ENCODE measurements at regions not wholly inside any gene's neighbourhood (a gene's known extent, or its start where the extent isn't known, plus 50 kb on each side); places are given as distances from the start of the nearest gene placed in this dataset.
A peak's percentile ranks its signal among the peaks of the same experiment; 100 is the strongest.
"Not testable (repeated sequence)": the region's sequence is repeated elsewhere in the genome, so short reads cannot be mapped to it uniquely, and the experiment has no call there.

- DNase-seq, result not testable (repeated sequence)
Observed at GRCh38 chr13:81069822-81070221, 728.9 kb upstream of the SPRY2 start.

- no peak for DNase-seq
Observed at GRCh38 chr13:81058916-81059290, 718.0 kb upstream of the SPRY2 start.

GRCh38 chr13:81058211-81058915, 717.4 kb upstream of the SPRY2 start:
- DNase-seq, result no peak

GRCh38 chr13:81051873-81052272, 710.9 kb upstream of the SPRY2 start:
- DNase-seq, result no peak

GRCh38 chr13:81048026-81048461, 707.1 kb upstream of the SPRY2 start:
- DNase-seq, result no peak

- no peak for DNase-seq
Observed at GRCh38 chr13:81041761-81042160, 700.8 kb upstream of the SPRY2 start.

- no peak for DNase-seq
Observed at GRCh38 chr13:81031996-81032395, 691.1 kb upstream of the SPRY2 start.

- DNase-seq, result no peak
Observed at GRCh38 chr13:81025091-81025490, 684.2 kb upstream of the SPRY2 start.

- no peak for DNase-seq
Observed at GRCh38 chr13:81021284-81021840, 680.4 kb upstream of the SPRY2 start.

GRCh38 chr13:81020010-81020409, 679.1 kb upstream of the SPRY2 start:
- DNase-seq, result no peak

GRCh38 chr13:81018936-81019335, 678.0 kb upstream of the SPRY2 start:
- DNase-seq, result no peak

- peak; percentile 54 for DNase-seq
Observed at GRCh38 chr13:81017513-81018152, 676.7 kb upstream of the SPRY2 start.

GRCh38 chr13:81012031-81012430, 671.1 kb upstream of the SPRY2 start:
- DNase-seq, result no peak

- no peak for DNase-seq
Observed at GRCh38 chr13:81001828-81002385, 661.0 kb upstream of the SPRY2 start.

GRCh38 chr13:80998603-80999002, 657.7 kb upstream of the SPRY2 start:
- not testable (repeated sequence) for DNase-seq

- no peak for DNase-seq
Observed at GRCh38 chr13:80989747-80990146, 648.8 kb upstream of the SPRY2 start.

- DNase-seq, result no peak
Observed at GRCh38 chr13:80989241-80989640, 648.3 kb upstream of the SPRY2 start.

- no peak for DNase-seq
Observed at GRCh38 chr13:80988391-80989151, 647.6 kb upstream of the SPRY2 start.

GRCh38 chr13:80979035-80979641, 638.2 kb upstream of the SPRY2 start:
- DNase-seq, result peak; percentile 45

- no peak for DNase-seq
Observed at GRCh38 chr13:80977168-80977567, 636.2 kb upstream of the SPRY2 start.

- DNase-seq, result no peak
Observed at GRCh38 chr13:80975903-80976302, 635.0 kb upstream of the SPRY2 start.

GRCh38 chr13:80973721-80974120, 632.8 kb upstream of the SPRY2 start:
- DNase-seq, result no peak

All from NCI-H1105 treated with DMSO at 0.1 percent for 48 hours (cell line).